NT2/D1 (cell line): ENCODE measurements at regions not wholly inside any gene's neighbourhood (a gene's known extent, or its start where the extent isn't known, plus 50 kb on each side); places are given as distances from the start of the nearest gene placed in this dataset.

Source experiments
- DNase-seq: peaks from one replicate; pipeline ENCODE4 v3.0.0-alpha.2; 2011; ENCODE audit warnings: low read depth, low spot score
- H3K27me3 ChIP-seq: 2 replicates; pipeline ENCODE4 v1.6.0; 2011; ENCODE audit warnings: mild to moderate bottlenecking; ENCODE audit not compliant: insufficient read length, insufficient read depth
- H3K36me3 ChIP-seq: 2 replicates; pipeline ENCODE4 v1.6.1; 2011; ENCODE audit warnings: mild to moderate bottlenecking, low read length, mixed read lengths; ENCODE audit not compliant: insufficient read depth, insufficient read length
- H3K4me1 ChIP-seq: 2 replicates; pipeline ENCODE4 v1.5.1; 2011; ENCODE audit not compliant: insufficient read depth, insufficient read length
- H3K4me3 ChIP-seq: 2 replicates; pipeline ENCODE4 v1.5.1; 2011; ENCODE audit warnings: low read depth; ENCODE audit not compliant: insufficient read length
- H3K9ac ChIP-seq: 2 replicates; pipeline ENCODE4 v1.6.0; 2011; ENCODE audit warnings: low read depth; ENCODE audit not compliant: insufficient read length
- H3K9me3 ChIP-seq: 2 replicates; pipeline ENCODE4 v1.5.1; 2011; ENCODE audit warnings: mild to moderate bottlenecking, low read length; ENCODE audit not compliant: insufficient read depth
- SUZ12 ChIP-seq: IDR thresholded peaks from 2 replicates; pipeline ENCODE4 v1.6.1; 2011; ENCODE audit not compliant: insufficient read length, insufficient read depth; ENCODE audit errors: extremely low read depth
- YY1 ChIP-seq: IDR thresholded peaks from 2 replicates; pipeline ENCODE4 v1.6.1; 2011; ENCODE audit not compliant: insufficient read length, insufficient read depth
- ZNF274 ChIP-seq: IDR thresholded peaks from 2 replicates; pipeline ENCODE4 v1.6.1; 2011; ENCODE audit warnings: mild to moderate bottlenecking, low read depth, low read length

DNA sequence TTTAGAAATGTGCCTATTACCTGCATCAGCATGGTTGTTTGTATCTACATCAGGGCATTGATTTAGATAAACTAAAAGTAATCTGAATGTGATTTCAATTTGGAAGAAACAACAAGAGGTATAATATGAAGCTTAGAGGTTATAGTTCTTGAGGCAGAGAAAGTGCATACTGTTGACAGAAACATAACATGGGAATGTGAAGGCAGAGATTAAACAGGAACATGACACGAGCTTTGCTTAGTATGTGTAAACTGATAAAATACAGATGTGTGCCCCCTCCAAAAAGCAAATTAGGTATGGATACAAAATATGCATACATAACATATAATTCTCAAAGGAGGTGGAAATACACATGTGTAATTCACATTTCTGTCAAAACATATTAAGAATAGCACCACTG, 1180.2 kb upstream of the ADGRL3 start:
- Histone ChIP-seq H3K4me1 (no peaks in the 10 kb centered on the region), H3K9ac (no peak overlapping the region), H3K27me3 (no peaks in the 10 kb centered on the region), H3K9me3 (no peaks in the 10 kb centered on the region), H3K4me3 (no peak overlapping the region), H3K36me3 (no peaks in the 10 kb centered on the region)
- no peak for DNase-seq
- TF ChIP-seq YY1 (no peak), ZNF274 (no peak), SUZ12 (no peak)

DNA sequence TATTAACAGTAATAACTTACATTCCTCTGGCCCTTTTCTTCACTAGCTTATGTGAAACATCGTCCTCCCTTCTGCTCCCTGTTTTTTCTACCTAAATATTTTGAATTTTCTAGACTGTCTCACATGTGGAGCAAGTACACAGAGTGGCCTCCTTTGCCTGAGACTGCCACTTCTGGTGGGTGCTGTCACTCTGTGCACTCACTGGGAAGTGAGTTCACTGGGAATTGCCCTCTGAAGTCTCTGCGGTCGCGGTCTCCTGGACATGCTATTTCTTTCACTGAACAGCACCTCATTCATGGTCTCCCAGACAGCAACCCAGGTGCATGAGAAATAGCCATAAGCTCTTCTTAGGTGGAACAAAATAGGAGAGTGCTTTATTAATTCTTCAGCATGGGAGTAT, 1179.7 kb upstream of the ADGRL3 start:
- H3K36me3 ChIP-seq: no peaks in the 10 kb centered on the region
- TF ChIP-seq ZNF274 (no peak), SUZ12 (no peak), YY1 (no peak)
- no peaks in the 10 kb centered on the region for H3K4me1 ChIP-seq
- no peaks in the 10 kb centered on the region for H3K27me3 ChIP-seq
- no peak overlapping the region for H3K9ac ChIP-seq
- no peak overlapping the region for H3K4me3 ChIP-seq
- DNase-seq: no peak
- no peaks in the 10 kb centered on the region for H3K9me3 ChIP-seq

DNA sequence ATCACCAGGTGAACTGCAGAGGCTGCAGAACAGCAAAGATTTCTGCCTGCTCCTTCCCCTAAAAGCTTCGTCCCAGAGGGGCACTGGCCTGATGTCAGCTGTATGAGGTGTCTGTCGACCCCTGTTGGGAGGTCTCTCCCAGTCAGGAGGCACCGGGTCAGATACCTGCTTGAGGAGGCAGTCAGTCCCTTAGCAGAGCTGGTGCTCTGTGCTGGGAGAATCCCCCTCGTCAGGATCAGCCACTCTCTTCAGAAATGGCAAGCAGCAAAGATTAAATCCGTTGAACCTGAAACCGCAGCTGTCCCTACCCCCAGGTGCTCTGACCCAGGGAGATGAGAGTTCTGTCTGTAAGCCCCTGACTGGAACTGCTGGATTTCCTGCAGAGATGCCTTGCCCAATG, 1166.3 kb upstream of the ADGRL3 start:
- no peak for DNase-seq
- TF ChIP-seq YY1 (no peak), SUZ12 (no peak), ZNF274 (no peak)
- Histone ChIP-seq H3K4me3 (no peak overlapping the region), H3K4me1 (no peaks in the 10 kb centered on the region), H3K9me3 (no peaks in the 10 kb centered on the region), H3K9ac (no peak overlapping the region), H3K36me3 (no peaks in the 10 kb centered on the region), H3K27me3 (no peaks in the 10 kb centered on the region)

DNA sequence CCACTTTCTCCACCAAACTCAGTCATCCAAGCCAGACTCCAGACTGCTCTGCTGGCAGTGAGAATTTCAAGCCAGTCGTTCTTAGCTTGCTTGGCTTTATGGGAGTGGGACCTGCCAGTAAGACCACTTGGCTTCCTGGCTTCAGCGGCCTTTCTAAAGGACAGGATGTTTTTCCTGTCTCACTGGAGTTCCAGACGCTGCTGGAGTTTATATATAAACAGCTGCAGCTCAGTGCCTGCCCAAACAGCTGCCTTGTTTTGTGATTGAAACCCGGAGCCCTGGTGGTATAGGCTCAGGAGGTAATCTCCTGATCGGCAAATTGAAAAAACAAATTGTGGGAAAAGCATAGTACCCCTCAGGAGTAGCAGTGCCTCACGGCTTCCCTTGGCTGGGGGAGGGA, 1165.8 kb upstream of the ADGRL3 start:
- Histone ChIP-seq H3K9ac (no peak overlapping the region), H3K36me3 (no peaks in the 10 kb centered on the region), H3K9me3 (no peaks in the 10 kb centered on the region), H3K4me1 (no peaks in the 10 kb centered on the region), H3K27me3 (no peaks in the 10 kb centered on the region), H3K4me3 (no peak overlapping the region)
- TF ChIP-seq ZNF274: no peak
- no peak for TF ChIP-seq SUZ12
- no peak for TF ChIP-seq YY1
- no peak for DNase-seq

DNA sequence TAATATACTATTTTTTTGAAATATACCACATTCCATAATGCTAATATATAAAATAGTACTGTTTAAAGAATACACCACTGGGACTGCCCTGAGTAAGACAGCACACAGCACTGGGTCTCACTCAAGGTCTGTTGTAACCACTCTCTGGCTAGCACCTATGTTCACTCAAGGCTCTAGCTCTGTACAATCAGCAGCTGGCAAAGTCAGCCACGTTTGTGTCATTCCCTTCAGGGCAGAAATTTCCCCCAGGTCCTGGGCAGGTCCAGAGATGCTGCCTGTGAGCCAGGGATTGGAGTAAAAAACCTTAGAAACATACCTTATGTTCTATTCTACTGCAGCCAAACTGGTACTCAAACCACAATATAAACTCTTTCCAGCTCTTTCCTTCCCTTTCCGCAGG, 1160.2 kb upstream of the ADGRL3 start:
- DNase-seq: no peak
- Histone ChIP-seq H3K4me3 (no peak overlapping the region), H3K9ac (no peak overlapping the region), H3K27me3 (no peaks in the 10 kb centered on the region), H3K4me1 (no peaks in the 10 kb centered on the region), H3K36me3 (no peaks in the 10 kb centered on the region), H3K9me3 (peaks cover 19% of the 10 kb centered on the region; the same call in 1 of the 2 replicates)
- no peak for TF ChIP-seq ZNF274
- TF ChIP-seq SUZ12: no peak
- TF ChIP-seq YY1: no peak

DNA sequence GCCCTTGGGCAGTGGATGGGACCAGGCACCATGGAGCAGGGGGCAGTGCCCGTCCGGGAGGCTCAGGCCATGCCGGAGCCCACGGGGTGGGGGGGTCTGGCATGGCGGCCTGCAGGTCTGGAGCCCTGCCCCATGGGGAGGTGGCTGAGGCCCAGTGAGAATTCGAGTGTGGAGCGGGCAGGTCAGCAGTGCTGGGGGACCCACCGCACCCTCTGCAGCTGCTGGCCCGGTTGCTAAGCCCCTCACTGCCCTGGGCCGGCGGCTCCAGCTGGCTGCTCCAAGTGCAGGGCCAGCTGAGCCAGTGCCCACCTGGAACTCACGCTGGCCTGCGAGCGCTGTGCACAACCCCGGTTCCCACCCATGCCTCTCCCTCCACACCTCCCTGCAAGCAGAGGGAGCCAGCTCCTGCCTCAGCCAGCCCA, 1157.9 kb upstream of the ADGRL3 start:
- peaks cover 19% of the 10 kb centered on the region; the same call in 1 of the 2 replicates for H3K9me3 ChIP-seq
- TF ChIP-seq YY1 (no peak), SUZ12 (no peak), ZNF274 (no peak)
- no peaks in the 10 kb centered on the region for H3K36me3 ChIP-seq
- H3K4me3 ChIP-seq: no peak overlapping the region
- no peaks in the 10 kb centered on the region for H3K4me1 ChIP-seq
- no peak overlapping the region for H3K9ac ChIP-seq
- DNase-seq: no peak
- no peaks in the 10 kb centered on the region for H3K27me3 ChIP-seq

DNA sequence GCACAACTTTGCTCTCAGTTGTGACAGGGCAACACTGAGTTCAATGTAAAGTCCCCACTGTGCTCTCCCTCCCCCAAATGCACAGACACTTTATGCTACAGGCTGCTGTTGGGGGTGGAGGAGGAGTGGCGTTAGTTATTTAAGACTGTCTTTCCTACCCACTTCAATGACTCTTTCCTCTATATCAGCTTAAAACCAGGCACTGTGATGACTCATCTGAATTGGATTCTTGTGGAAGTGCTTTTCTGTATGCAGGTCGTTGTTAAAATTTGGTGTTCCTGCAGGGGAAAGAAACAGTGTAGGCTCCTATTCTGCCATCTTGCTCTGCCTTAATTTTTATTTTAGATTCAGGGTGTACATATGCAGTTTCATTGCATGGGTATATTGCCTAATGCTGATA, 1157.2 kb upstream of the ADGRL3 start:
- no peak for TF ChIP-seq SUZ12
- no peak for TF ChIP-seq YY1
- TF ChIP-seq ZNF274: no peak
- no peak for DNase-seq

More for the DNA sequence above, 1157.2 kb upstream of the ADGRL3 start:
- H3K27me3 ChIP-seq: no peaks in the 10 kb centered on the region
- no peak overlapping the region for H3K9ac ChIP-seq
- H3K4me3 ChIP-seq: no peak overlapping the region
- H3K4me1 ChIP-seq: no peaks in the 10 kb centered on the region
- H3K9me3 ChIP-seq: peaks cover 19% of the 10 kb centered on the region; the same call in 1 of the 2 replicates
- no peaks in the 10 kb centered on the region for H3K36me3 ChIP-seq
